Stimulated activated CD4-positive, alpha-beta T cell treated with anti-CD3 and anti-CD28 coated beads, Interleukin-12 subunit alpha, Interleukin-12 subunit beta, amount 100 ng/mL, for 48 hours (primary cell): ENCODE measurements at regions not wholly inside any gene's neighbourhood (a gene's known extent, or its start where the extent isn't known, plus 50 kb on each side); places are given as distances from the start of the nearest gene placed in this dataset.

Experiments
- DNase-seq, 3 donors: peaks; one replicate each; pipeline ENCODE4 v3.0.0-alpha.2; 2020; ENCODE audit warnings: low read depth in 2 of 3, low spot score in 1 of 3

- no peak for DNase-seq
Observed at GRCh38 chr13:89852570-89852969, 1494.9 kb upstream of the MIR17HG start.

GRCh38 chr13:89856512-89856911 is 1491.0 kb upstream of the MIR17HG start:
- DNase-seq: no peak

GRCh38 chr13:89857502-89857901 is 1490.0 kb upstream of the MIR17HG start:
- no peak for DNase-seq

GRCh38 chr13:89862011-89862690 is 1485.3 kb upstream of the MIR17HG start:
- DNase-seq: no peak

- DNase-seq: no peak
Observed at GRCh38 chr13:89862691-89863036, 1484.8 kb upstream of the MIR17HG start.

GRCh38 chr13:89865164-89866064 is 1482.1 kb upstream of the MIR17HG start:
- DNase-seq: no peak

- DNase-seq: no peak
Observed at GRCh38 chr13:89869312-89869711, 1478.2 kb upstream of the MIR17HG start.

GRCh38 chr13:89878904-89879303 is 1468.6 kb upstream of the MIR17HG start:
- no peak for DNase-seq

- DNase-seq: no peak
Observed at GRCh38 chr13:89880201-89880600, 1467.3 kb upstream of the MIR17HG start.

- DNase-seq: no peak
Observed at GRCh38 chr13:89883893-89884448, 1463.5 kb upstream of the MIR17HG start.

- no peak for DNase-seq
Observed at GRCh38 chr13:89890806-89891205, 1456.7 kb upstream of the MIR17HG start.

- no peak for DNase-seq
Observed at GRCh38 chr13:89891416-89891815, 1456.1 kb upstream of the MIR17HG start.

- DNase-seq: no peak
Observed at GRCh38 chr13:89897681-89898080, 1449.8 kb upstream of the MIR17HG start.

GRCh38 chr13:89899302-89900103 is 1448.0 kb upstream of the MIR17HG start:
- no peak for DNase-seq

- no peak for DNase-seq
Observed at GRCh38 chr13:89900104-89900765, 1447.3 kb upstream of the MIR17HG start.

- no peak for DNase-seq
Observed at GRCh38 chr13:89902223-89902622, 1445.3 kb upstream of the MIR17HG start.

GRCh38 chr13:89903115-89903514 is 1444.4 kb upstream of the MIR17HG start:
- no peak for DNase-seq

- DNase-seq: no peak
Observed at GRCh38 chr13:89910166-89910565, 1437.3 kb upstream of the MIR17HG start.

- DNase-seq: no peak
Observed at GRCh38 chr13:89916551-89916950, 1430.9 kb upstream of the MIR17HG start.

GRCh38 chr13:89920461-89920860 is 1427.0 kb upstream of the MIR17HG start:
- DNase-seq: no peak

GRCh38 chr13:89923052-89923451 is 1424.4 kb upstream of the MIR17HG start:
- DNase-seq: no peak
